CD4-positive, alpha-beta T cell treated with Interleukin-17A for 4 hours (primary cell): ENCODE measurements at regions not wholly inside any gene's neighbourhood (a gene's known extent, or its start where the extent isn't known, plus 50 kb on each side); places are given as distances from the start of the nearest gene placed in this dataset.
A peak's percentile ranks its signal among the peaks of the same experiment; 100 is the strongest.

Experiments
- DNase-seq: peaks from one replicate; pipeline ENCODE4 v3.0.0-alpha.2; 2020; ENCODE audit warnings: mixed read lengths

- no peak for DNase-seq
Measured at GRCh38 chr2:204239411-204240165, 303.0 kb downstream of the ICOS start.

- no peak for DNase-seq
Measured at GRCh38 chr2:204240961-204241360, 304.3 kb upstream of the PARD3B start.

- no peak for DNase-seq
Measured at GRCh38 chr2:204249437-204249836, 295.8 kb upstream of the PARD3B start.

GRCh38 chr2:204250692-204251091 is 294.6 kb upstream of the PARD3B start:
- DNase-seq, result no peak

GRCh38 chr2:204251158-204251997 is 293.9 kb upstream of the PARD3B start:
- DNase-seq, result no peak

- DNase-seq, result no peak
Measured at GRCh38 chr2:204251998-204252376, 293.3 kb upstream of the PARD3B start.

GRCh38 chr2:204255071-204255470 is 290.2 kb upstream of the PARD3B start:
- DNase-seq, result no peak

- DNase-seq, result no peak
Measured at GRCh38 chr2:204255526-204255925, 289.7 kb upstream of the PARD3B start.

GRCh38 chr2:204257781-204258180 is 287.5 kb upstream of the PARD3B start:
- no peak for DNase-seq

GRCh38 chr2:204258890-204259289 is 286.4 kb upstream of the PARD3B start:
- DNase-seq, result no peak

- DNase-seq, result peak; percentile 45
Measured at GRCh38 chr2:204260162-204260877, 285.0 kb upstream of the PARD3B start.

GRCh38 chr2:204260901-204261300 is 284.4 kb upstream of the PARD3B start:
- DNase-seq, result no peak

- no peak for DNase-seq
Measured at GRCh38 chr2:204261846-204262245, 283.4 kb upstream of the PARD3B start.

- no peak for DNase-seq
Measured at GRCh38 chr2:204264085-204264553, 281.2 kb upstream of the PARD3B start.

GRCh38 chr2:204264621-204265140 is 280.6 kb upstream of the PARD3B start:
- no peak for DNase-seq

GRCh38 chr2:204265681-204266181 is 279.5 kb upstream of the PARD3B start:
- DNase-seq, result no peak

- no peak for DNase-seq
Measured at GRCh38 chr2:204268458-204268857, 276.8 kb upstream of the PARD3B start.

- DNase-seq, result no peak
Measured at GRCh38 chr2:204268971-204269370, 276.3 kb upstream of the PARD3B start.

- no peak for DNase-seq
Measured at GRCh38 chr2:204272089-204272488, 273.2 kb upstream of the PARD3B start.

GRCh38 chr2:204272610-204273287 is 272.5 kb upstream of the PARD3B start:
- no peak for DNase-seq

GRCh38 chr2:204274429-204274828 is 270.8 kb upstream of the PARD3B start:
- no peak for DNase-seq

GRCh38 chr2:204274991-204275390 is 270.3 kb upstream of the PARD3B start:
- DNase-seq, result no peak
